GM23248 (cell line): ENCODE measurements at regions not wholly inside any gene's neighbourhood (a gene's known extent, or its start where the extent isn't known, plus 50 kb on each side); places are given as distances from the start of the nearest gene placed in this dataset.

ENCODE experiments used
- EZH2 ChIP-seq: fragments of 200-600 bp; sonication (generic); IDR thresholded peaks from 2 replicates; pipeline ENCODE4 v1.6.1; 2018; ENCODE audit warnings: antibody characterized with exemption, mild to moderate bottlenecking; ENCODE audit not compliant: insufficient read depth, poor library complexity, severe bottlenecking
- EZH2phosphoT487 ChIP-seq: fragments of 200-600 bp; sonication (generic); IDR thresholded peaks from 2 replicates; pipeline ENCODE4 v1.6.1; 2018; ENCODE audit warnings: antibody characterized with exemption, moderate library complexity, mild to moderate bottlenecking, low read depth; ENCODE audit not compliant: insufficient read depth

DNA sequence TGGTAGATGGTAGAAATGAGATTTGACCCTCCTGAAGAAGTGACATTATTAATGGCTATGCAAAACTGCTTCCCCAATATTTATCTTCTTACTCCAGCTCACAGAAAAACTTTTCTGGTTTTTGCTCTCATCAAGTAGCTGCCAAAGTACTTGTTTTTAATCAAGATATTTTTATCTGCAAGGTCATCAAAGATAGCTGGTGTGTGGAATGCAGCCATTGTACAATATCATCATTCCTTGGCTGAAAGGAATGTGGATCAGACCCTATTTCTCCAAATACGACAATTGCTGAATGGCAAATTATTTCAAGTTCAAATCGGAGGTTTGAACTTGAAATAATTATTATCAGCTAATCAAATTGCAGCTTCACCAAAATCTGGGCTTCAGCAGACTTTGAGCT, 126.9 kb upstream of the SLC7A14 start:
- TF ChIP-seq EZH2phosphoT487 (no peak), EZH2 (no peak)
